Prostate gland (tissue), 2 donors: ENCODE measurements at regions not wholly inside any gene's neighbourhood (a gene's known extent, or its start where the extent isn't known, plus 50 kb on each side); places are given as distances from the start of the nearest gene placed in this dataset.

Source experiments
- CTCF ChIP-seq, 4 experiments: fragments of 200-600 bp in 2 of 4; fragments of 450-650 bp in 2 of 4; sonication (generic) in 2 of 4; IDR thresholded peaks; 1 replicate in 3 of 4; 2 replicates in 1 of 4; pipeline ENCODE4 v1.5.1; 2016 to 2019; ENCODE audit warnings: antibody characterized with exemption in 4 of 4, mild to moderate bottlenecking in 2 of 4, moderate library complexity in 2 of 4
- POLR2A ChIP-seq: fragments of 450-650 bp; IDR thresholded peaks from one replicate; pipeline ENCODE4 v1.6.1; 2016; ENCODE audit warnings: antibody characterized with exemption, mild to moderate bottlenecking

- TF ChIP-seq CTCF (IDR thresholded peaks at IDR 0.05) (no peak), POLR2A (no peak)
Observed at GRCh38 chr11:95714843-95715776, 74.5 kb downstream of the FAM76B start.
